Superior temporal gyrus (tissue), 1 donor: ENCODE measurements at regions not wholly inside any gene's neighbourhood (a gene's known extent, or its start where the extent isn't known, plus 50 kb on each side); places are given as distances from the start of the nearest gene placed in this dataset.
A peak's percentile ranks its signal among the peaks of the same experiment; 100 is the strongest.
"Not testable (repeated sequence)": the region's sequence is repeated elsewhere in the genome, so short reads cannot be mapped to it uniquely, and the experiment has no call there.

Source experiments
- DNase-seq: peaks from one replicate; pipeline ENCODE4 v3.0.0-alpha.2; 2016; ENCODE audit errors: extremely low spot score

GRCh38 chr11:39462506-39462905 is 1996.9 kb downstream of the LRRC4C start:
- peak; percentile 31 for DNase-seq

DNA sequence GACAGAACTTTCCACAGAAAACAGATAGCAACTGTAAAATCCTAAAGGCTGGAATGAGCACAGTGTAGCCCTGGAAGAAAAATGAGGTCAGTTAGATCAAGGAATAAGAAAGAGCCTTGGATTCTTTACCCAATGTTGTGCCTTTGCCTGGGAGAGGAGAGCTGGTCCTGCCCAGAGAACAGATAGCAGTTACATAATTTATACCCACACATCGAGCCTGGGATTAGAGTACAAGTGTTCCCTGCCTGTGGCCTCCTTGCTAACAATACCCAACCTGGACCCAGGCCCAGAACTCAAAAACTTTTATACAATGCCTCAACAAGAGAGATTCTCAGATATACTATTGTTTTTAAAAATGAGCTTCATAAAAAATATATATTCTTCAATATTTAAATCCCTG is 1998.4 kb downstream of the LRRC4C start:
- peak; percentile 64 for DNase-seq

DNA sequence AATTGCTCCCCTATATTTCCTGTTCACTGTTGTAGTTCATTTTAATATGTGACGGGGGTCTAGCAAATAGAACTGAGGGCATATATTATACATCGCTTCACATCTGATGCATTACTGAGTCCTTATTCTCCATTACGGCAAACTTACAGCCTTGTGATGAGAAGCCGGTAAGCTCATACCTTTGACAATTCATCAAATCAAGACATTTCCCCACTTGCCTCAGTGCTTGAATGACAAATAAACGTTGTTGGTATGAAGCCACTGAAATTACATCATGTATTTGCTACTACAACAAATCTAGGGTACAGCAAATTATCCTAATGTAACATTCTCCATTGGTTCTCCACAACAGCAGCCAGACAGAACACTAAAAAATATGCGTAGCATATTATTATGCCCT is 1999.8 kb downstream of the LRRC4C start:
- no peak for DNase-seq

- DNase-seq = no peak
Observed at GRCh38 chr11:39458481-39458880, 2001.0 kb downstream of the LRRC4C start.

DNA sequence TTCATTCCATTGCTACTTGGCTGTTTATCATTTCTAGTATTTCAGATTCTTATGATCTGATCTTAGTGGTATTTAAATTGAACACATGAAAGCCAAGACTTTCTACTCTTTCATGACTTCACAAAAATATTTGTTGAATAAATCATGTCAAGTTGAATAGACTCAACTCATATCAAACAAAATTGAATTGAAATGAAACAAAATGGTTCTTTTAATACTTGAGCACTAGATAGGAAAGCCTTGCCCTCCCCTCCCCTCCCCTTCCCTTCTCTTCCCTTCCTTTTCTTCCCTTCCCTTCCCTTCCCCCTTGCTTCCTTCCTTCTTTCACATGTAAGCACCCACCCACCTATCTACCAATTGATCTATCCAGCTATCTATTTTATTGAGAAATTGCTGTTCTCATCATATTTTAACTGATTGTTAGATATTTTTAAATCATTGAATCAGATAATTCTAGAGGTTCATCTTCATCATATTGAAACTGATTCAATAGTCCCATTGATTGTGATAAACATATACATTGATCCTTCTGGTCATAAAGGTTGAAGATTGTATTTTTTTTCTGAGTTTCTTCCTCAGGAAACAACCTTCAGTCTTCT is 2015.9 kb downstream of the LRRC4C start:
- no peak for DNase-seq

DNA sequence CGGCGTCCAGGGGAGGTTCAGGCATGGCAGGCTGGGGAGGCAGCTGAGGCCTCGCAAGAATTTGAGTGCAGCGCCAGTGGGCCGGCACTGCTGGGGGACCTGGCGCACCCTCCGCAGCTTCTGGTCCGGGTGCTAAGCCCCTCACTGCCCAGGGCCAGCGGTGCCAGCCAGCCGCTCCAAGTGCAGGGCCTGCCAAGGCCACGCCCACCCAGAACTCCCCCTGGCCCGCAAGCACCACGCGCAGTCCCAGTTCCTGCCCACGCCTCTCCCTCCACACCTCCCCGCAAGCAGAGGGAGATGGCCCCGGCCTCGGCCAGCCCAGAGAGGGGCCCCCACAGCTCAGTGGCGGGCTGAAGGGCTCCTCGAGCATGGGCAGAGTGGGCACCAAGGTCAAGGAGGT is 2017.3 kb downstream of the LRRC4C start:
- no peak for DNase-seq

DNA sequence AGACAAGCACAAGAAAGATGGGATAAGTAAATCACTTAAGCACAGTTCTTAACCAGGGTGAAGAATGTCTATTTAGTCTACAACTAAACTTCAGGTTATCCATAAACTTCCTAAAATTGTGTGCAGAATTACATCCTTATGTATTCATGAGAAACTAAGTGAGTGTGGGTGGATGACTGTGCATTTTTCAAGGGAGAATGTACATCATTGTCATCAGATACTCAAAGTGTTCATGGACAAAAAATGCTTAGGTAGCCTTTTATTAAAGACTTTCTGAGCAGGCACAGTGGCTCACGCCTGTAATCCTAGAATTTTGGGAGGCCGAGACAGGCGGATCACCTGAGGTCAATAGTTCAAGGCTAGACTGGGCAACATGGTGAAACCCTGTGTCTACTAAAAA is 2023.8 kb downstream of the LRRC4C start:
- no peak for DNase-seq

DNA sequence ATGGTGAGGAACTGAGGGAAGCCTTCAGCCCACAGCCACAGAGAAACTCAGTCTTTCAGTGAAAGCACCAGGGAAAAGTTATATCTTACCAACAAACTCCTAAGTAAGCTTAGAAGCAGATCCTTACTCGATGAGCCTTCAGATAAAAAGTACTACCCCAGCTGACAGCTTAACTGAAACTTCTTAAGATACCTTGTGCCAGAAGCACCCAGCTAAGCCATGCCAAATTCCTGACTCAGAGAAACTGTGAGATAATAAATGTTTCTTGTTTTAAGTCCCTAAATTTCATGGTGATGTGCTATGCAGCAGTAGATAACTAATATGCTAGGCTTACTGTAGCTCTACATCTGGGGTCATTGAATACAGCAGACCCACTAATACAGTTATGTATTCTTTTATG is 2025.0 kb downstream of the LRRC4C start:
- DNase-seq = peak; percentile 48

DNA sequence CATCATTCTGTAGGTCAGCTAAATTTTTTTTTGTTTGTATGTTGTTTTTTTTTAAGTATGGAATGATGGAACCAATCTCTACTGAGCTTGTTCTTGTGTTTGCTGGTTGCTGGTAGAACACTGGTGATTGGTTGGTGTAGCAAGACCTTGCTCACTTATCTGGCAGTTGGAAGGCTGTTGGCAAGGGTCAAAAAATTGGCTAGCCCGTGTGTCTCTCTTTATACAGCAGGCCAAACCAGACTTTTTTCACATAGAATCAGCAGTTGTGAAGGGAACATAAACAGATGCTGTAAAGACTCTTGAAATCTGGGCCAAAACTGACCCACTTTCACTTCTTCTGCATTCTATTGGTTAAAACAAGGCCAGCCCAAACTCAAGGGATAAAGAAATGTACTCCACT is 2026.5 kb downstream of the LRRC4C start:
- DNase-seq = no peak

GRCh38 chr11:39425226-39425625 is 2034.2 kb downstream of the LRRC4C start:
- peak; percentile 49 for DNase-seq

DNA sequence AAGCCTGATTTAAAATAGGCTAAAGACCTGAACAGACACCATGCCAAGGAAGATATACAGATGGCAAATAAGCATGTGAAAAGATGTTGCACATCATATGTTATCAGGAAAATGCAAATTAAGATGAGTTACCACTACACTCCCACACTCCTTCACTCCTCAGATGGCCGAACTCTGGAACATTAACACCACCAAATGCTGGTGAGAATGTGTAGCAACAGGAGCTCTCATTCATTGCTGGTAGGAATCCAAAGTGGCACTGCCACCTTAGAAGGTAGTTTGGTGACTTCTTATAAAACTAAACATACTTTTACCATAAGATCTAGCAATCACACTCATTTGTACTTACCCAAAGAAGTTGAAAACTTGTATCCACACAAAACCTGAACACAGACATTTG is 2047.3 kb downstream of the LRRC4C start:
- peak; percentile 64 for DNase-seq

DNA sequence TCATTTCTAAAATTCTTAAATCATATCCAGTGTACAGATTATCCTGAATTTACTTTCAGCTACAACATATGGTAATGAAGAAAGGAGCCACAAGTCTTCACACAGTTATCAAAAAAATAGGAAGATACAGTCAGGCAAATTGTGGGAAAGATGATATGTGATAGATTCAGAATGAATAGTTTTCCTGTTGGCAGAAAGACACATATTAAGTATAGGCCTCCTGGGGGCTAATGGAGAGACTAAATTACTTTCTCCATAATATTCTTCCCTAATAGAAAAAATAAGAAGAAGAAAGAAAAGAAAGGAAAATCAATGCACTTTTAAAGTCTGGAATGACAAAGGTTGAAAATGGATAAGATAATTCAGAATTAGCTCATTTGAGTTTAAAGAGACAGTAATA is 2073.5 kb downstream of the LRRC4C start:
- no peak for DNase-seq

- DNase-seq = peak; percentile 75
Observed at GRCh38 chr11:39374963-39375698, 2084.3 kb downstream of the LRRC4C start.

- DNase-seq = no peak
Observed at GRCh38 chr11:39367534-39367933, 2091.9 kb downstream of the LRRC4C start.

- no peak for DNase-seq
Observed at GRCh38 chr11:39365809-39366436, 2093.5 kb downstream of the LRRC4C start.

DNA sequence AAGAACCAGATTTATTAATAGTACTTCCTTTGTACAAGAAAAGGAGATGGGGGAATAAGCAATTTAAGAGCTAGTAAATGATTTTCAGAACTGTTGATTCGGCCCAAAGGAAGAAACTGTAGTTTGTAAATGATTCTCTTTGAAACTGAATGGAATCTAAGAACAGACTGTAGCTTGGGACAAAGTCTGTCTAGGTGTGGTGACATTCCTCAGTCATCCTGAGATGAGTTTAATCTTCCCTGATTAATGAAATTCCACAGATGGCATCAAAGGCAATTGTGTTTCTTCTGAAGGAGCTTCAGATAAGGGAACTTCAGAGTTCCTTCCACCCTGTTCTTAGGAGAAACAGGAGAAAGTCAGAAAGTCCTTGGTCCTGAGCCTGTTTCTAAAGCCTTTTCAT is 2095.9 kb downstream of the LRRC4C start:
- no peak for DNase-seq

- no peak for DNase-seq
Observed at GRCh38 chr11:39361557-39361956, 2097.9 kb downstream of the LRRC4C start.

DNA sequence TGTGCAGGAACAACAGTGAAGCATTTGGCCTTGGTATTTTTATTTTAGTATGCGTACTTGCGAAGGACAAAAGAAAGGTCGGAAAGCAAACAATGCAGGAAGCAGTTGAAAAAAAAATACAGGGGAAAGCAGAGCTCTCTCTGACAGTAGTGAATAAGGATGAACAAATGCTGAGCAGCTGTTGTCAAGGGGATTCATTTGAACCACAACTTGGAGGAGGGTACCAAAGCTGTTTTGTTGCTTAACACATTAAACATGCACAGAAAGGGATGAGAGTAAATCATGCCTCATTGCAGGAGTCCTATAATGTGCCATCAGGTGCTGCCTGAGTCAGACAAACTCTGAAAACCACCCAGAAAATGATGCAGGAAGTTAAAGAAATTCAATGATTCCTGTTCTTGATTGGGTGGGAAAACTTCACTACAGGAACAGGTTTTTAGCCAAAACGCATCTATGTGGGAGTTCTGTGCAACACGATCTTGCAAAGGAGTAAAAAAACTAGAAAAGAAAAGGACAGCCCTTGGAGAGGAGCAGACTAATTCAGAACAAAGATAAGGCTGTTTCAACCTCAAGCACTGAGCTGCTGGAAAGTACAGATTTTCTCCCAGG is 2113.5 kb downstream of the LRRC4C start:
- peak; percentile 63 for DNase-seq

- no peak for DNase-seq
Observed at GRCh38 chr11:39341461-39341860, 2118.0 kb downstream of the LRRC4C start.

DNA sequence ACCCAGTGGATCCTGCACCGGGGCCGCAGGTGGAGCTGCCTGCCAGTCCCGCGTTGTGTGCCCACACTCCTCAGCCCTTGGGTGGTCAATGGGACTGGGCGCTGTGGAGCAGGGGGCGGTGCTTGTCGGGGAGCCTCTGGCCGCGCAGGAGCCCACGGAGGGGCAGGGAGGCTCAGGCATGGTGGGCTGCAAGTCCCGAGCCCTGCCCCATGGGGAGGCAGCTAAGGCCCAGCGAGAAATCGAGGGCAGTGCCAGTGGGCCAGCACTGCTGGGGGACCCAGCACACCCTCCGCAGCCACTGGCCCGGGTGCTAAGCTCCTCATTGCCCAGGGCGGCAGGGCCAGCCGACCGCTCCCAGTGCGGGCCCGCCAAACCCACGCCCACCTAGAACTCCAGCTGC is 2126.4 kb downstream of the LRRC4C start:
- not testable (repeated sequence) for DNase-seq

GRCh38 chr11:39327302-39327701 is 2132.2 kb downstream of the LRRC4C start:
- DNase-seq = no peak

DNA sequence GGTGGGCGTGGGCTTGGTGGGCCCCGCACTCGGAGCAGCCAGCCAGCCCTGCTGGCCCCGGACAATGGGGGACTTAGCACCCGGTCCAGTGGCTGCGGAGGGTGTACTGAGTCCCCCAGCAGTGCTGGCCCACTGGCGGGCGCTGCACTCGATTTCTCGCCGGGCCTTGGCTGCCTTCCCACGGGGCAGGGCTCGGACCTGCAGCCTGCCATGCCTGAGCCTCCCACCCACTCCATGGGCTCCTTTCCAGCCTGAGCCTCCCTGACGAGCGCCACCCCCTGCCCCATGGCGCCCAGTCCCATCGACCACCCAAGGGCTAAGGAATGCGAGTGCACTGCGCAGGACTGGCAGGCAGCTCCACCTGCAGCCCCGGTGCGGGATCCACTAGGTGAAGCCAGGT is 2147.6 kb downstream of the LRRC4C start:
- DNase-seq = not testable (repeated sequence)

GRCh38 chr11:39304586-39304985 is 2154.9 kb downstream of the LRRC4C start:
- DNase-seq = no peak
